M059J (cell line): ENCODE measurements at regions not wholly inside any gene's neighbourhood (a gene's known extent, or its start where the extent isn't known, plus 50 kb on each side); places are given as distances from the start of the nearest gene placed in this dataset.
"Not testable (repeated sequence)": the region's sequence is repeated elsewhere in the genome, so short reads cannot be mapped to it uniquely, and the experiment has no call there.

Experiments
- DNase-seq: peaks from one replicate; pipeline ENCODE4 v3.0.0-alpha.2; 2012; ENCODE audit warnings: low read depth

DNA sequence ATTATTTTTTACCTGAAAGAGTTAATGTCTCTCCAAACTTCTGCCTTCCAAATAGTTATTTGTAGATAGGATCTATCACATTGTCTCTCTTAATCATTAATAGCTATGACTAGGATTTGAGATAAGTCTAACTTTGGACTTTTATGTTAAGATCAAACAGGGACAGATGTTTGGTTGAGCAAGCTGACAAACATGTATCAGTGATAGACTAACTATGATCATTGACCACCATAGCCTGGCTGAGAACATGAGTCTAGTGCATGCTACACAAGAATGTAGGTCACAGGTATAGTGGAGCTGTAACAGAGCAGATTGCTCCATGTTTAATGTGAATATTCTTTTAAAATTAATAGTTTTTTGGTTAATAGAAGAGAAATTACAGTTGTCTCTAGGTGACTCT, 52.0 kb downstream of the SYT15B start:
- DNase-seq = not testable (repeated sequence)

DNA sequence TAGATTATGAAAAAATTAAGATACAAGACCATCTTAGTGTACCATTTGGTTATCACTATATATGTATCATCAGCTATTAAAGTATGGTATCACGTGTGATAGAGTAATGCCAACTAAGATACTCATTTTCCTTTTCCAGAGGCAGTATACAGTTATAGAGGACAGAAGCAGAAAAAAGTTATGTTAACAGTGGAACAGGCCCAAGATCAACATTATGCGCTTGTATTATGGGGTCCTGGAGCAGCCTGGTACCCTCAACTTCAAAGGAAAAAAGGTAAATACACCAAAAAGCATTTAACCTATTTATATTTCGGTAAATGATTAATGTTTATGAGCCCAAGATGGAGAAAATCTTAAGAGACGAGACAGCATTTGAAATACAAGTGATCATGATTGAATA, 52.9 kb downstream of the SYT15B start:
- not testable (repeated sequence) for DNase-seq

DNA sequence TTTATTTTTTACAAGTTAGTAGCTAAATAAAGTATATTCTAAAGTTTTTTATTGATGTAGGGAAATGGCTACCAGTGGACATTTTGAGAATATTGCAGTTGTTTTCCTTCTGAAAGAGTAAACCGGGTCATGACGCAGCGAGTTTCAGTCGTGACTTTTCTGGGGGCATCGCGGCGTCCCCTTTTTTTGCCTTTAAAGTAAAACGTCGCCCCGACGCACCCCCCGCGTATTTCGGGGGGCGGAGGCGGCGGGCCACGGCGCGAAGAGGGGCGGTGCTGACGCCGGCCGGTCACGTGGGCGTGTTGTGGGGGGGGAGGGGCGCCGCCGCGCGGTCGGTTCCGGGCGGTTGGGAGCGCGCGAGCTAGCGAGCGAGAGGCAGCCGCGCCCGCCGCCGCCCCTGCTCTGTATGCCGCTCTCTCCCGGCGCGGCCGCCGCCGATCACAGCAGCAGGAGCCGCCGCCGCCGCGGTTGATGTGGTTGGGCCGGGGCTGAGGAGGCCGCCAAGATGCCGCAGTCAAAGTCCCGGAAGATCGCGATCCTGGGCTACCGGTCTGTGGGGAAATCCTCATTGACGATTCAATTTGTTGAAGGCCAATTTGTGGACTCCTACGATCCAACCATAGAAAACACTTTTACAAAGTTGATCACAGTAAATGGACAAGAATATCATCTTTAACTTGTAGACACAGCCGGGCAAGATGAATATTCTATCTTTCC, 57.5 kb downstream of the SYT15B start:
- DNase-seq = not testable (repeated sequence)

DNA sequence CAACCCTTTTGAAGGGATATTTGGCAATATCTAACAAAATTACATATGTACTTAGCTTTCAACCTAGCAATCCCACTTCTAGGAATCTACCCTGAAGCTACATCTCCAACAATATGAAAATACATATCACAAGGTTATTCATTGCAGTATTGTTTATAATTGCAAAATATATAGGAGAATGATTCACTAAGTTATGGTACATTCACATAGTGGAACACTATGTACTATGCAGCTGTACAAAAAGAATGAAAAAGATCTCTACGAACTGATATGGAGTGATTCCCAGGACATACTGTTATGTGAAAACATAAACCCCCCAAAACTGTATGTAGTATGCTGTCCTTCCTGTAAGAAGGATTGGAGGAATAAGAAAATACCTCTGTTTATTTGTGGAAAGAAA, 62.1 kb downstream of the SYT15B start:
- DNase-seq = not testable (repeated sequence)

DNA sequence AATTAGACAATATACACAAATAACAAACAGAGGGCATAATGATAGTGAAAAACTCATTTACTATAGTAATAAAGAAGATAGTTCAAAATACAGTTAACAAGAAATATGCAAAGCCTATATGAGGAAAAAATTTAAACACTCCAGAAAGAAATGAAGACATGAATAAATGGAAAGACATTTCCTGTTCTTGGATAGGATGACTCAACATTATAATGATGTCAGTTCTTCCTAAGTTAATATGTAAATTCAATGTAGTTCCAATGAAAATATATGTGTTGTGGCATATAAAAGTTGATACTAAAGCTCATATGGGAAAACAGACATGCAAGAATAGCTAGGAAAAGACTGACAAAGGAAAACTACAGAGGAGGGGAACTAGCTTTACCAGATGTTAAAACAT, 63.5 kb downstream of the SYT15B start:
- DNase-seq = peak; percentile 27

DNA sequence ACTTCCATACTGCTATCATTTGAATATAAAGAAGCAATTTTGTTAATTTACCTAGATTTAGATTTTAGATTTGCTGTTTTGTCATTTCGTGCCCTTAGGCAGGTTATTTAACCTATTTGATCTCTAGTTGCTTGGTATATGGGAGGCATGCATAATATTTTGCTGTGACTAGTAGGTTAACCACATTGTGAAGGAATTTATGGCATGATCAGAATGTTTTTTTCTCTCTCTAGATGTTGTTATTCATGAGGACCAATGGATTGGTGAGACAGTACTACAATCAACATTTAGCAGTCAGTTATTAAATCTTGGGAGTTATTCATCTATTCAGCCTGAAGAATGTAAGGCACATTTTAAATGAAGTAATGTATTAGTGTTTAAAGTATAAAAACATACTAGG, 67.2 kb downstream of the SYT15B start:
- not testable (repeated sequence) for DNase-seq

DNA sequence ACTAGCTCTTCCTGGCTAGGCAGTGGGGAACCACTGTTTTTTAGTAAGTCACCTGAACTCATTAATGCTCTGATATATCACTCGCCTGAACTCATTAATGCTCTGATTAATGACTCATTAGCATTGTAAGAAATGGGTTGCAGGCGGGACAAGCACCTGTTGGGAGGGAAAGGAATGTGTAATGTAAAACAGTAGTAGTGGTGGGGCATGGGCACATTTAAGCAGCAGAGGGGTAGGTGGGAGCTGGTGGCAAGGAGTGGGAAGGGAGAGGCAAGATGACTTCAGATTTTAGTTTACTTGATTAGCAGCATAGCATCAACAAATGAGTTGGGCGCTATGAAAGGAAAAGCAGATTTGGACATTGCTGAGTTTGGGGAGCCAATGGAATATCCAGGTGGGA, 68.2 kb downstream of the SYT15B start:
- not testable (repeated sequence) for DNase-seq

DNA sequence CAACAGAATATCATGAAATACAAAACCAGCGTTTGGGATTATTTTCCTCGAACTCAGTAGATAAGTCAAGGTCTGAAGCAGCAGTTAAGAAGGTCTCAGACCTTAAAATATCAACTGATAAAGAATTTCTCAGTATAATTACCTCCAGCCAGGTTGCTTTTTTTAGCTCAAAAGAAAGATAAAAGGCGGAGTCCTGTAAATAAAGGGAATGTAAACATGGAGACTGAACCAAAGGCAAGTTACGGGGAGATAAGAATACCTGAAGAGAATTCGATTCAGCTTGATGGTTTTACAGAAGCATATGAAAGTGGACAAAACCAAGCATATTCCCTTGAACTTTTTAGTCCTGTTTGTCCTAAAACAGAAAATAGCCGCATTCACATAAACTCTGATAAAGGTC, 73.1 kb downstream of the SYT15B start:
- DNase-seq = not testable (repeated sequence)

DNA sequence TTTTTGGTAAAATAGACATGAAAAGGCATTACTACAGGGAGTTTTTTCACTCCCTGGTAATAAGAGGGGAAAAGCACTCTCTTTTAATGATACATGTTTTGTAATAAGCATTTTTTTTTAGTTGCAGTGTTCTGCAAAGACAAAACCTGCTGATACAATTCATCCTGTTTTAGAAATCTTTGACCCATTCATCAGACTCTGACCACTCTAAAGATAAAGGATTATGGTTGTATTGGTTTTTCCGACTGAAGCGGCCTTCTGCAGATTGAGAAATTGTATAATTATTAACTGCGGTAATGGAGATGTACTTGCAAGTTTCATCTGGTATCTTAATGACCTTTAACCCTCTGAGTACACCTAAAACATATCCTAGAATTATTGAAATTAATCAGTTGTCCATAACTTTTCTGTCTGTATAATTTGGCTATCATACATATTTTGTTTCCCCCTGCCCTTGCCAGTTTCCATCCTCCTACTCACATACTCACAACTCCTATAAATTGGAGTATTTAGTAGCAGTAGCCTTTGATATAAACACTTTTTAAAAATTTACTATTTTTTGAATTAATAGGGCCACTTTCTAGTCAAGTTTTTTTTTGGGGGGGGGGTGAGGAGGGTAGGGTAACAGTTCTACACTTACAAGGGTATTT, 79.4 kb downstream of the SYT15B start:
- not testable (repeated sequence) for DNase-seq

DNA sequence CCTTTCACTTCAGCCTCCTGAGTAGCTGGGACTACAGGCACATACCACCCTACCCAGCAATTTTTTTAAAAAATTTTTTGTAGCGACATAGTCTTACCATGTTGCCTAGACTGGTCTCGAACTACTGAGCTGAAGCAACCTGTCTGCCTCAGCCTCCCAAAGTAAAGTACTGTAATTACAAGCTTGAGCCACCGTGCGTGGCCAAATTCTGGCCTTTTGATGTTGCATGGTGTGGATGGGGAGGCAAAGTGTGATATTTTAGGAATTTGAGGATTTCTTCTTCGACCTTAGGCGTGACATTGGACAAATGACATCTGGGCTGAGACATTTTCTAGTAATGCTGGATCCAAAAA, 81.8 kb downstream of the SYT15B start:
- not testable (repeated sequence) for DNase-seq

DNA sequence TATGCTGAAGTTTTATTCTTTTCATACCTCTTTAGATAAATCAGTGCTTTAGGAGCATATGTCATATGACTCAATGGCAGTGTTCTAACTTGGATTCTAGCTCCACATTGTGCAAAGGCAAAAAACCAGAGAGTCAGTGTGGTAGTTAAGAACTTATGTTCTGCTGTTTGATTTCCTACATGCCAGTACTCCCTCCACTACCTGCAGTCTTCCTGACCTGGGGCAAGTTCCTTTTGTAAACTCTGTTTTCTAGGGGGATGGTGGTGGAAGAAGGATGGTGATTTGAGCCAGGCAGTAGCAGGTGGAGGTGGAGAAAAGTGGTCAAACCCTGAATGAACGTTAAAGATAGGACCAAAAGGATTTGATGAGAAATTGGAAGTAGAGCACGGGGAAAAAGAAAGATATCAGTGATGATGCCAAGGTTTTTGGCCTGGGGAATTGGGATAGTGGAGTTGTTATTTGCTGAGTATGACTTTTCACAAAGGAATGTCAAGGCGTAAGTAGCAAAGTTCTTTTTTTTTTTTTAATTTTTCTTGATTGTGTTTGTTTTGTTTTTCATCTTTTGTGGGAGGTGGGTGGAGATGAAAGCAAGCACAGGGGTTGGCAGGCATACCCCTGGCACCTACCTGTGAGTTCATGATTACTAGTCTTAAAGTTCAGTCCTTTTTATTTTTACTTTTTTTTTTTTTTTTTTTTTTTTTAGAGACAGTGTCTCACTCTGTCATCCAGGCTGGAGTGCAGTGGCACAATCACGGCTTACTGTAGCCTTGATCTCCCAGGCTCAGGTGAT, 82.3 kb downstream of the SYT15B start:
- not testable (repeated sequence) for DNase-seq

DNA sequence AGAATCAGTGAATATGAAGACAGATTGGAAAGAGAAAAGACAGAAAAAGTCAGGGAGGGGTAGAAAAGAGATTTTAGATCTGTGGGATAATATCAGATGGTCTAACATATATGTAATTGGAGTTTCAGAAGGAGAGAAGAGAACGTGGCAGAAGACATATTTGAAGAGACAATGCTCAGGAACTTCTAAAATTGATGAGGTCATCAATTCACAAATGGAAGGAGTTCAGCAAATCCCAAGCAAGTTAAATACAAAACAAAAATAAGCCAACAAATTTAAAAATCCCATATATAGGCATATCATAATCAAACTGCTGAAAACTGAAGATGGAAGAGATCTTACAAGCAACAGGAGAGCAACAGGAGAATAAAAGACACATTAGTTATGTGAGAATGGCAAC, 87.3 kb downstream of the SYT15B start:
- not testable (repeated sequence) for DNase-seq

DNA sequence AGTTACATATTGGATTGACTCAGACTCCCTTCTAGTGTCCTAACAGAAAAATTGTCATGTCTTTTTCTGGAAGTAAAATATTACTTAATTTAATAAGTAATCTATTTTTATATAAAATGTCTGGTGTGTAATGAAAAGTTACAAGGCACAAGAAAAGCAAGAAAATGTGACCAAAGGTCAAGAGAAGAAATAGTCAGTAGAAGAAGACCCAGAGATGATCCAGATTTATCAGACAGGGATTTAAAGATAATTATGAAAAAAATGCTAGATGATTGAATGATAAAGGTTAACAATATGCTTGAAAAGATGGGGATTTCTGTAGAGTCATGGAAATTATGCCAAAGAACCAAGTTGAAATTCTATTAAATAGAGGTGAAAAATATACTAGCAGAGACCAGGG, 87.8 kb downstream of the SYT15B start:
- DNase-seq = not testable (repeated sequence)

DNA sequence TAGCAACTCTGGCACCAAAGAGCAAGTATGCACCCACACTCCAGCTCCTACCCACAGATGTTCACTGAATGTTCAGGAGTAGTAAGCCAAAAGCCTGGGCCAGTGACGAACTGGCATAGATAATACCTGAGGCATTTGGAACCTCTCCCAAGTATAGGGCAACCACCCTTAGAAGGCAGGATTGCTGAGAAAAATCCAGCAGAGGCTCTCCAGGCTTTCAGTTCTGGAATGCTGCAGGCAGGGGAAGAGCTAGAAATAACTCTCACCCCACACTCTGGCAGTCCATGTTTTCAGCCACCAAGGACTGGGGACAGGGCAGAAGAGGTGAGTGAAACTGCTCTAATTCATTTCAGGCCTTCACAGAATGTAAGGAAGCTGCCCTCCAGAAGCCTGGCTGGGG, 90.3 kb downstream of the SYT15B start:
- not testable (repeated sequence) for DNase-seq

DNA sequence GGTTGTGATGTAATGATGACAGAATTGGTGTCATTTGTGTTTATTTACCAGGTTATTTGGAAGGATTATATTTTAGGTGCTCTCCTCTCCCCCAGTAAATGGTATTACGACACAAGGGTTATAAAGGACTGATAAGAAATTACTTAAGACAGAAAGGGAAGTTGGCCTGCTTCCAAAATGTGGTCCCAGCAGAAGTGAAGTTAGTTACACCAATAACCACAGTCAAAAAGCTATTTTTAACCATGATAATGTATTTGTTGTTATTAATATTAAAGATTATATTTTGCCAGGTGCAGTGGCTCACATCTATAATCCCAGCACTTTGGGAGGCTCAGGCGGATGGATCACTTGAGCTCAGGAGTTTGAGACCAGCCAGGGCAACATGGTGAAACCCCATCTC, 92.5 kb downstream of the SYT15B start:
- DNase-seq = not testable (repeated sequence)

DNA sequence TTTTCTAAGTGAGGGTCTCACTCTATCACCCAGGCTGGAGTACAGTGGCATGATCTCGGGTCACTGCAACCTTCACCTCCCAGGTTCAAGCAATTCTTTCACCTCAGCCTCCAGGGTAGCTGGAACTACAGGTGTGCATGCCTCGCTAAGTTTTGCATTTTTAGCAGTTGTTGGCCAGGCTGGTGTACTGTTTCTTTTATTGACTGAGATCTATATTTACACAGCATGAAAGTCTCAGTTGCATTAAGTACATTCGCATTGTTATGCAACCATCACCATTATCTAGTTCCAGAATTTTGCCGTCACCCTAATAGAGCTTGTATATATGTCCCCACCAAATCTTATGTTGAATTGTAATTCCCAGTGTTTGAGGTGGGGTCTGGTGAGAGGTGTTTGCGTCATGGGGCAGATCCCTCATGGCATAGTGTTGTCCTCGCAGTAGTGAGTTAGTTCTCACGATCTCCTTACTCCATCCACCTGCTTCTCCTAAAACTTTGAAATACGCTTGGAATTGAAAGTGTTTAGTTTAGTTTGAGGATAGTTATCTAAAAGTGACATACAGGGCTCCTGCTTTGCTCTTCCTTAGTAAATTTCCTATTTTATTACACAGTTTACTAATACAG, 101.3 kb downstream of the SYT15B start:
- not testable (repeated sequence) for DNase-seq

DNA sequence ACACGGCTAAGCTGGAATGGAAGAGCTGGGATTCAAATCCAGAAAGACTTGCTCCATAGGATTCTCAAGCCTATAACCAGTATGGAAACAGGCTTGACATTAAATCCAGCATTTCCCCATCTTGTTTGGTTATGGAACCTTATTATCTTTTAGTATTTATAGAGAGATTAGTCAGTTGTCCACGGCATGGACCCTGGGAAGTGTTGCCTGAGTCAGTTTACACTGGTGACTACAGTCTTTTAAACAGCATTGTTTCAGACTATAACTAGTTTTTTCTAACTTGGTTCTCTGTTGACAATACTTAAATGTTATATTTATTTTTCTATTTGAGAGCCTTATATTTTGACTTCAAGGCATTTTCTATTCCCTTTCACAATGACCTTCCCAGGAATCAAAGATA, 106.7 kb downstream of the SYT15B start:
- not testable (repeated sequence) for DNase-seq

DNA sequence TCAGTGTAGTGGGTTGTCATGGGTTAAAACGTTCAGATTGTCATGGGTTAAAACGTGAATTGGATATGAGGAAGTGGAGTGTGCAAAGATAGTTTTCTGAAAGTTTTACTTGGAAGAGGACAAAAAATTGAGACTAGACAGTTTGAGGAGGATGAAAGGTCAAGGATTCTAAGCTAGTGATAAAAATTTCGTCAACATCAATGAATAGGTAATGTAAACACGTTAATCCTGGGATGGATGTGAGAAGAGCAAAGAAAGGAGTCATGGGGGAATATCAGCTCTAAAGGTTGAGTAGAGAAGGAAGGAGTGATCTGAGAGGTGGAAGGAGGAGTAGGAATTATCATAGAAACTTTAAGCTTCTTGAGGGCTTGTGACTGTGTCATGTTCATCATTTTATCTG, 109.2 kb downstream of the SYT15B start:
- DNase-seq = not testable (repeated sequence)

DNA sequence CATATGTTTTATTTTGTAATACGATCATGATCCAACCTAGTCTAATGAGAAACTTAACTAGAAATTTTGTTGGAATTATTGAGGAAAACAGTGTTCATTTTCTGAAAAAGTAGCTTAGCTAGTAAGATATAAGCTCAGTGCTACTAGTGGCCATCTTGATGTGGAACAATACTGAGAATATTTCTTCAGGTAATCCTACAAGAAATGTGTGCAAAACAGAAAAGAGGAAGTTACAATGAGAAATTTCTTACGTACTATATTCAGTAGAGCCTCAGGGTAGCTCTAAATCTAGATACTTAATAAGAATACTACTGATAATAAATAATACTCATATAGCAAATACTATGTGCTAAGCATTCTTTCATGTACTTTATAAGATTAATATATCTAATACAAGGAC, 114.8 kb downstream of the SYT15B start:
- not testable (repeated sequence) for DNase-seq

DNA sequence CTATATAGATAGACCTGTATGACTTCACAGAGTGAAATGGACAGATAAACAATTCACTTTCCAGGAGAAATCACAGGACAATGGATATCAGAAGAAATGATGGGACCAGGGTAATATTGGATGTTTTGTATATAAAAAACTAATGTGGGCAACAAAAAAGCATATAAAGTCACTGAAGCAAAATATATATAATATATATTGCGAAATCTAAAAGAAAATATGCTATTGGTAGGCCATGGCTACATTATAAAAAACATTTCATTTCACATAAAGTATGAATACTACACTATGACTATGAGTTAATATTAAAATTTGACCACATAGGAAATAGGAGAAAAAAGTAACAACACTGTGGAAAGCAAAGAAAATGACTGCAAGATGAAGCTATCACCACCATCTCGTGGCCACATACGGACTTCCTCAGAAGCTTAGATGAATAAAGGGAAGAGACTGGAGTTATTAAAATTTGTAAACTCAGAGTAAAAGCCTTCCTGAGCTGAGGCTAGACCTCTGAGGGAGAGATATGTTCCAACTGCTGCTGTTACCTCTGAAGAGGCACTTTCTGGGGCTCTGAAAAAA, 115.8 kb downstream of the SYT15B start:
- peak; percentile 27 for DNase-seq

DNA sequence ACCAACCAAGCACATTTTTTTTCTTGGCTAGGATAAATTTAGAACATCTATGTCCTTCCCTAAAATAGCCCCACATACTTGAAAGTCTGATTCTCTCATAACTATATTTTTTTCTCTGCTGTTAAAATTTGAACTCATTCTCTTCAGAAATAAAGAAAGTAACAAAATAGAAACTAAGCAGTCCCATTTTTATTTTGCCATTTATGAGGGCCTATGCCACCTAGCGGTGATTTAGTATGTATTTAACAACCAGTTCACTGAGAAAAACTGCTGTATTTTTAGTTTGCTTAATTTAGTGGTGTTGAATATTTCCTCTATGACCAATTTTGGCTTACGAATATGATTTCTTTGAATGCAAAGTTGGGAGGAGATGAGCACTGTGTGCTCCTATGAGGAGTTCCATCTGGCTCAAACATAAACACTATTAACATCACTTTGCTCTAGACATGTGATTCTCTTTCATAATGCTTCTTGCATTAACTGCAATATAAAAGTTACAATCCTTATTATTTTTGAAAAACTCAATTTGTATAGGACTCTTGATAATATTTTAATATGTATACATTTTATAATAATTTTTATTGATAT, 116.6 kb downstream of the SYT15B start:
- DNase-seq = not testable (repeated sequence)
